ENCODE measurements at regions not wholly inside any gene's neighbourhood (a gene's known extent, or its start where the extent isn't known, plus 50 kb on each side); places are given as distances from the start of the nearest gene placed in this dataset.

DNA sequence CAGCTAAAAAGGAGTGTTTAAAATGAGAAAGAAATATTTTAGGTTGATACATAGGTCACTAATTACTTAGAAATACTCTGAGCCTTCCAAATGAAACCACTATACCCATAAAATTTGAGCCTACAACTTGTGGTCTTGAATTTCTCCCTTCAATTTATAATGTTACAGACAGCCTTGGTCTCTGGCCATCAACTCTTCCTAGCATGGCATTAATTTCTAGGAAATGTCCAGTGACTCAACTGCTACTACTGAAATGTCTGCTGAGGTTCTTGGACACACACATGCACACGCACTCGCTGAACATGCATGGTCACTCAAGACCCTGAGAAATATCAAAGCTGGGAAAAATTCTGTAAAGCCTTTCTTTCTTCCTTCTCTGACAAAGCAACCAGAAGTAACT lies 61.1 kb upstream of the SAMSN1 start:
- TF ChIP-seq, protein P1, sequence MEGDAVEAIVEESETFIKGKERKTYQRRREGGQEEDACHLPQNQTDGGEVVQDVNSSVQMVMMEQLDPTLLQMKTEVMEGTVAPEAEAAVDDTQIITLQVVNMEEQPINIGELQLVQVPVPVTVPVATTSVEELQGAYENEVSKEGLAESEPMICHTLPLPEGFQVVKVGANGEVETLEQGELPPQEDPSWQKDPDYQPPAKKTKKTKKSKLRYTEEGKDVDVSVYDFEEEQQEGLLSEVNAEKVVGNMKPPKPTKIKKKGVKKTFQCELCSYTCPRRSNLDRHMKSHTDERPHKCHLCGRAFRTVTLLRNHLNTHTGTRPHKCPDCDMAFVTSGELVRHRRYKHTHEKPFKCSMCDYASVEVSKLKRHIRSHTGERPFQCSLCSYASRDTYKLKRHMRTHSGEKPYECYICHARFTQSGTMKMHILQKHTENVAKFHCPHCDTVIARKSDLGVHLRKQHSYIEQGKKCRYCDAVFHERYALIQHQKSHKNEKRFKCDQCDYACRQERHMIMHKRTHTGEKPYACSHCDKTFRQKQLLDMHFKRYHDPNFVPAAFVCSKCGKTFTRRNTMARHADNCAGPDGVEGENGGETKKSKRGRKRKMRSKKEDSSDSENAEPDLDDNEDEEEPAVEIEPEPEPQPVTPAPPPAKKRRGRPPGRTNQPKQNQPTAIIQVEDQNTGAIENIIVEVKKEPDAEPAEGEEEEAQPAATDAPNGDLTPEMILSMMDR (tag by site-specific recombination; IDR thresholded peaks at IDR 0.05): no peak
- TF ChIP-seq ZNF24 (tag by site-specific recombination; IDR thresholded peaks at IDR 0.05) (no peak), ZNF391 (tag by site-specific recombination; IDR thresholded peaks at IDR 0.05; ENCODE audit: borderline replicate concordance, low read depth) (no peak)
